ENCODE measurements at regions not wholly inside any gene's neighbourhood (a gene's known extent, or its start where the extent isn't known, plus 50 kb on each side); places are given as distances from the start of the nearest gene placed in this dataset.

GRCh38 chr9:36770025-36770424 lies 197.3 kb downstream of the MELK start:
- TF ChIP-seq TBX2 (CRISPR knock-in tag; IDR thresholded peaks at IDR 0.05; ENCODE audit: borderline replicate concordance): no peak
- TF ChIP-seq DNMT1 (CRISPR knock-in tag; IDR thresholded peaks at IDR 0.05): no peak
- TF ChIP-seq ELK4 (CRISPR knock-in tag; IDR thresholded peaks at IDR 0.05; ENCODE audit: borderline replicate concordance): no peak
- no peak for TF ChIP-seq POLR2A (IDR thresholded peaks at IDR 0.05; ENCODE audit: insufficient read depth in 1 of 2, low read depth in 2 of 2, low read length in 2 of 2)
- no peak for TF ChIP-seq CHD2 (IDR thresholded peaks at IDR 0.05; ENCODE audit: low read depth, low read length)
- TF ChIP-seq EZH2 (conservative IDR thresholded peaks at IDR 0.05; ENCODE audit: low read depth, low read length): no peak
- TF ChIP-seq GFI1 (CRISPR knock-in tag; IDR thresholded peaks at IDR 0.05; ENCODE audit: borderline replicate concordance): no peak
- TF ChIP-seq TAF1 (CRISPR knock-in tag; IDR thresholded peaks at IDR 0.05): no peak
- no peak for TF ChIP-seq CBX5 (CRISPR knock-in tag; IDR thresholded peaks at IDR 0.05; ENCODE audit: borderline replicate concordance)
